Fibroblast of gingiva (primary cell): ENCODE measurements at regions not wholly inside any gene's neighbourhood (a gene's known extent, or its start where the extent isn't known, plus 50 kb on each side); places are given as distances from the start of the nearest gene placed in this dataset.
A peak's percentile ranks its signal among the peaks of the same experiment; 100 is the strongest.

Source experiments
- DNase-seq: peaks from one replicate; pipeline ENCODE4 v3.0.0-alpha.2; 2011; ENCODE audit warnings: low read depth

DNA sequence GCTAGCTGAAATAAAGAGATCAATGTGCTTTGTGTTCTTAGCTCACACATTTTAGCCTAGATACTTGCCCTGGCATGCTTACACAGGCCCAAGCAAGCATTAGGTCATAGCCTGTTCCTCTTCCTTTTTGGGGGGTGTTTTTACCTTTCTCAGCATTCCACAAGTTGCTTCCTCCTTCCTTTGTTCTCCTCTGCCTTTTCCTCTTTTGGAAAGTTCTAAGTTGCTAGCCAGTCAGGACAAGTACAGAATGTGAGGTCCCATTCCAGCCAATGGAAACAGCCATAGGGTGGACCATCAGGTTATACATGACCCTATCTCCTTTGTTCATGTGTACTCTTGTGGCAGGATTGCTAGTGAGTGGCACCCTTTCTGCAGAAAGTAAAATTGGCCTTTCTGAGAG is 154.9 kb downstream of the RASSF9 start:
- no peak for DNase-seq

DNA sequence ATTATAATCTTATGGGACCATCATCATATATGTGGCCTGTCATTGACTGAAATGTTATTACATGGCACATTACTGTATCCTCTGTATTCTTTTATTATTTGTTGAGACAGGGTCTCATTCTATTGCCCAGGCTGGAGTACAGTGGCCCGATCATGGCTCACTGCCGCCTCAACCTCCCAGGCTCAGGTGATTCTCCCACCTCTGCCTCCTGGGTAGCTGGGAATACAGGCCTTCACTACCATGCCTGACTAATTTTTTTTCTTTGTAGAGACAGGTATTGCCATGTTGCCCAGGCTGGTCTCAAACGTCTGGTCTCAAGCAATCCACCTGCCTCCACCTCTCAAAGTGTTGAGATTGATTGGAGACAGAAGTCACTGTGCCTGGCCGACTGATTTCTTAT is 153.2 kb downstream of the RASSF9 start:
- no peak for DNase-seq

- no peak for DNase-seq
Measured at GRCh38 chr12:85688837-85689236, 147.4 kb downstream of the RASSF9 start.

DNA sequence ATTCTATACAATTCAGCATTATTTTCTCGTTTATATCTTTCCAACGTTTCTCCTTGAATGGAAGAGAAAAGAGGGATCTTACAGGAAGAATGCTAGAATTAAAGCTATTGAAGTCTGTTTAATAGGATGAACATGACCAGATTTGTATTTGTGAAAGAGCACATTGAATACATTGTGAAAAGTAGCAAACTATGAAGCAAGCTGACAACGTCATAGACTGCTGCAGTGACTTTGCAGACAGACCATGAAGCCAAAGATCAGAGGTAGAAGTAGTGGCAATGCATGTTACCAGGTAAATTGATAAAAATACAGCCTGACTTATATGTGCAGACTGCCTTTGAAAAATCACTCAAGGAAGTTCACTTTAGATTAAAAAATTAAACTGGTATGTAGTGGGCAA is 146.1 kb downstream of the RASSF9 start:
- DNase-seq: no peak

- no peak for DNase-seq
Measured at GRCh38 chr12:85693093-85693665, 143.0 kb downstream of the RASSF9 start.

GRCh38 chr12:85695097-85695715 is 141.0 kb downstream of the RASSF9 start:
- no peak for DNase-seq

- no peak for DNase-seq
Measured at GRCh38 chr12:85697003-85697402, 139.2 kb downstream of the RASSF9 start.

DNA sequence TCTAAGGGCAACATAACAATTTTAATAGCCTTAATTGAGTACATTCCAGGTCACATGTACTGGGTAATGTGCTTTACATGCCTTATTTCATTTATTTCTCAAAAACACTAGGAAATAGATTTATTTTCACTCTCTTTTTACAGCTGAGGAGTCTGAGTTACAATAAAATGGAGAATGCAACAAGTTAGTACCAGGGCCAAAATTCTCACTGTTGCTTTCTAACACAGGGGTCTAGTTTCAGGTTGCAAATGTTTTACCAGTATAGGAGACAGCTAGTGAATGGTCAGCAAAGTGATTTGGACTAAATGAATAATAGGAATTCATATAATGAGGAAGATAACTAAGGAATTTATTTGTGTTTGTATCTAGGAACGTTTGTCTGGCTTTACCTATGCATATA is 137.3 kb downstream of the RASSF9 start:
- DNase-seq: no peak

GRCh38 chr12:85708775-85709174 is 127.4 kb downstream of the RASSF9 start:
- no peak for DNase-seq

DNA sequence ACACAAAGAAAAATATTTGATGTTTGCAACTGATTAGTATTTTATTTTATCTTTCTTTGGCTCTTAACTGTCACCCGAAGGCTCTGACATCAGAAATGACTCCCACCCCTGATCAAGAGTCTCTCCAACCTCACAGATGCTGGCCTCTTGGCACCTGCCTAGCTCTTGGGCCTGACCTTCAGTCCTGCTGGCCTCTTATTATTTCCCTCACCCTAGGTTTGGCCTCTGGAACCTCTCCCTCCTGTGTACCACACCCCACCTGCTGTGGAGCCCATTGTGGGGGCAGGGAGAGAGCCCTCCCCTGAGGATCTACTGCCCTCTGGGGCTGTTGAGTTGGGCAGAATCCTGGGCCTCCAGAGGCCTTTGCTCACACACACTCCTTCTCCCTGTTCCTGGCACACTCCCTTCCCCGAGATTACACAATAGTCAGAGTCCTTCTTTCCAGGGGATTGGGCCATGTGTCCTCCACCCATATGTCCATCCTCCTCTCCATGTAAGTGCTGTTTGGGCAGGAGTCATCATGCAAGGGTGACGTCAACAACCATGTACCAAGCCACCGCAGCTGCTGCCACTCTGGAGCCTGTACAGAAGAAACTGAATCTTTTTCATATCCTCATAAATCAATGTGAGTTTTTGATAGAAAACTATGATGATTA is 124.3 kb downstream of the RASSF9 start:
- DNase-seq: peak; percentile 34

- DNase-seq: peak; percentile 71
Measured at GRCh38 chr12:85713373-85713772, 122.8 kb downstream of the RASSF9 start.

- DNase-seq: no peak
Measured at GRCh38 chr12:85714425-85714824, 121.8 kb downstream of the RASSF9 start.

- DNase-seq: no peak
Measured at GRCh38 chr12:85720308-85721033, 115.7 kb downstream of the RASSF9 start.

DNA sequence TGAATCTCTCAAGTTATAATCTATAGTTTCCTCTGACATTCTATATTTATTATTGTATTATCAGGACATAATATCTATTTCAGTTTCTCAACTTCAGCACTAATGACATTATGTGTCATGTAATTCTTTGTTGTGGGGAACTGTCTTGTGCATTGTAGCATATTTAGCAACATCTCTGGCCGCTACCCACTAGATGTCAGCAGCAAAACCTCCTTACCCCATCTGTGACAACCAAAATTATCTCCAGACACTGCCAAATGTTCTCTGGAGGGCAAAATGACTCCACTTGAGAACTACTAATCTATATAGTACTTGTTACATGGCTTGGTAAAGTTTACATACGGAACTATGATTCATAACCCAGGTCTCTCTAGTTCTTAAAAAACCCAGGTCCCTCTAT is 110.2 kb downstream of the RASSF9 start:
- DNase-seq: peak; percentile 68

- DNase-seq: peak; percentile 12
Measured at GRCh38 chr12:85733221-85733840, 102.9 kb downstream of the RASSF9 start.

- peak; percentile 27 for DNase-seq
Measured at GRCh38 chr12:85733984-85734383, 102.2 kb downstream of the RASSF9 start.

DNA sequence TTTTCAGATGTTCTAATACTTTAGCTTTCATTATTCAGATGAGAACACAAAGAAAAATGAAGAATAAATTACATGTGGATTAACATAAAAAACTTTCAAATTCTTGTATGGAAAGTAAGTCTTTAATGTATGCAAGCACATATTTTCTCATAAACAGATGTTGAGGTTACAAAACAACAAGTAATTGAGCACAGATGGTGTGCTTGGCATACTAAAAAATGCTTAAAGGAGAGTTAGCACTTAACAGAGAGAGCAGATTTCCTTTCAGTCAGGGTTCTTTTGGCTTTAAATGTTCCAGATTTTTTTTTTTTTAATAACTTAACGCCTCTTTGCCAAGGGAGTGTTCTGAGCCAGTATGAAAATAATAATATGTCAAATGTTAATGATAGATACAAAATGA is 96.0 kb downstream of the RASSF9 start:
- peak; percentile 80 for DNase-seq

GRCh38 chr12:85741046-85741445 is 95.2 kb downstream of the RASSF9 start:
- peak; percentile 21 for DNase-seq

GRCh38 chr12:85747941-85748495 is 88.2 kb downstream of the RASSF9 start:
- no peak for DNase-seq
